Hepatocyte (in vitro differentiated cells): ENCODE measurements at regions not wholly inside any gene's neighbourhood (a gene's known extent, or its start where the extent isn't known, plus 50 kb on each side); places are given as distances from the start of the nearest gene placed in this dataset.

Source experiments
- DNase-seq: peaks from one replicate; pipeline ENCODE4 v3.0.0-alpha.2; 2016; ENCODE audit warnings: low spot score
- H2AFZ ChIP-seq: fragments of 200-600 bp; sonication (generic); 2 replicates; pipeline ENCODE4 v1.6.0; 2016; ENCODE audit warnings: antibody characterized with exemption, mild to moderate bottlenecking
- H3K27ac ChIP-seq: fragments of 200-600 bp; sonication (generic); 2 replicates; pipeline ENCODE4 v1.5.1; 2016; ENCODE audit warnings: mild to moderate bottlenecking
- H3K27me3 ChIP-seq: fragments of 200-600 bp; sonication (generic); 2 replicates; pipeline ENCODE4 v1.6.1; 2016
- H3K36me3 ChIP-seq: fragments of 200-600 bp; sonication (generic); replicated peaks from 2 replicates; pipeline ENCODE4 v1.5.1; 2016; ENCODE audit warnings: low read depth; ENCODE audit not compliant: insufficient read depth
- H3K4me1 ChIP-seq: fragments of 200-600 bp; sonication (generic); 2 replicates; pipeline ENCODE4 v1.5.1; 2016; ENCODE audit warnings: mild to moderate bottlenecking, moderate library complexity; ENCODE audit not compliant: insufficient read depth
- H3K4me2 ChIP-seq: fragments of 200-600 bp; sonication (generic); 2 replicates; pipeline ENCODE4 v1.6.0; 2016
- H3K4me3 ChIP-seq: fragments of 200-600 bp; sonication (generic); 2 replicates; pipeline ENCODE4 v1.5.1; 2016; ENCODE audit warnings: mild to moderate bottlenecking
- H3K79me2 ChIP-seq: fragments of 200-600 bp; sonication (generic); 2 replicates; pipeline ENCODE4 v1.6.0; 2017; ENCODE audit warnings: mild to moderate bottlenecking
- H3K9me2 ChIP-seq: fragments of 200-600 bp; sonication (generic); replicated peaks from 2 replicates; pipeline ENCODE4 v1.6.0; 2017; ENCODE audit warnings: mild to moderate bottlenecking; ENCODE audit not compliant: insufficient read depth
- H3K9me3 ChIP-seq: fragments of 200-600 bp; sonication (generic); 2 replicates; pipeline ENCODE4 v1.5.1; 2016; ENCODE audit warnings: low read depth, mild to moderate bottlenecking
- H4K20me1 ChIP-seq: fragments of 200-600 bp; sonication (generic); 2 replicates; pipeline ENCODE4 v1.6.0; 2016; ENCODE audit warnings: mild to moderate bottlenecking; ENCODE audit not compliant: insufficient read depth, poor library complexity, severe bottlenecking
- CTCF ChIP-seq: fragments of 200-600 bp; sonication (generic); IDR thresholded peaks from 2 replicates; pipeline ENCODE4 v1.5.1; 2016; ENCODE audit warnings: antibody characterized with exemption, mild to moderate bottlenecking; ENCODE audit not compliant: poor library complexity
- EZH2 ChIP-seq: fragments of 200-600 bp; sonication (generic); IDR thresholded peaks from 2 replicates; pipeline ENCODE4 v1.6.1; 2016; ENCODE audit warnings: antibody characterized with exemption, mild to moderate bottlenecking, borderline replicate concordance
- EZH2phosphoT487 ChIP-seq: fragments of 200-600 bp; sonication (generic); IDR thresholded peaks from one replicate; pipeline ENCODE4 v1.6.1; 2018; ENCODE audit warnings: antibody characterized with exemption, mild to moderate bottlenecking, low read depth, moderate library complexity; ENCODE audit not compliant: unreplicated experiment, severe bottlenecking
- WGBS: methylation state at CpG from one replicate; pipeline ENCODE4 v1.1.6; 2016; ENCODE audit warnings: low lambda C conversion rate; ENCODE audit errors: missing lambda C conversion rate; 5-methylcytosine and 5-hydroxymethylcytosine counted together

GRCh38 chr6:109229536-109229935 lies 134.2 kb downstream of the CEP57L1 start:
- H2AFZ ChIP-seq, result no peak overlapping the region
- no peaks in the 10 kb centered on the region for H3K79me2 ChIP-seq
- H3K36me3 ChIP-seq, result no peaks in the 10 kb centered on the region
- H3K27ac ChIP-seq, result peak overlapping the region; percentile 86
- no peaks in the 10 kb centered on the region for H3K9me3 ChIP-seq
- 53% methylated on average over 4 of the region's 4 CpGs for WGBS
- H3K4me3 ChIP-seq, result no peak overlapping the region
- H3K27me3 ChIP-seq, result no peaks in the 10 kb centered on the region
- H3K9me2 ChIP-seq, result no peaks in the 10 kb centered on the region
- no peak for TF ChIP-seq CTCF
- TF ChIP-seq EZH2, result no peak
- no peak for TF ChIP-seq EZH2phosphoT487
- DNase-seq, result peak; percentile 38
- no peaks in the 10 kb centered on the region for H4K20me1 ChIP-seq
- no peak overlapping the region for H3K4me2 ChIP-seq
- H3K4me1 ChIP-seq, result peaks cover 8% of the 10 kb centered on the region

GRCh38 chr6:109227646-109228045 lies 132.3 kb downstream of the CEP57L1 start:
- H3K79me2 ChIP-seq, result no peaks in the 10 kb centered on the region
- DNase-seq, result no peak
- H3K36me3 ChIP-seq, result no peaks in the 10 kb centered on the region

GRCh38 chr6:109226353-109226752 lies 131.0 kb downstream of the CEP57L1 start:
- Histone ChIP-seq H4K20me1 (no peaks in the 10 kb centered on the region), H2AFZ (no peak overlapping the region), H3K4me2 (no peak overlapping the region), H3K36me3 (no peaks in the 10 kb centered on the region), H3K4me1 (peaks cover 8% of the 10 kb centered on the region), H3K27me3 (no peaks in the 10 kb centered on the region), H3K9me2 (no peaks in the 10 kb centered on the region), H3K79me2 (no peaks in the 10 kb centered on the region), H3K9me3 (no peaks in the 10 kb centered on the region), H3K4me3 (no peak overlapping the region), H3K27ac (no peak overlapping the region)
- DNase-seq, result no peak
- no peak for TF ChIP-seq EZH2
- no peak for TF ChIP-seq CTCF
- no peak for TF ChIP-seq EZH2phosphoT487

More at GRCh38 chr6:109227646-109228045, 132.3 kb downstream of the CEP57L1 start:
- Histone ChIP-seq H3K4me3 (no peak overlapping the region), H3K9me2 (no peaks in the 10 kb centered on the region), H3K4me1 (peaks cover 8% of the 10 kb centered on the region), H3K27ac (no peak overlapping the region), H3K9me3 (no peaks in the 10 kb centered on the region), H2AFZ (no peak overlapping the region), H4K20me1 (no peaks in the 10 kb centered on the region), H3K4me2 (no peak overlapping the region), H3K27me3 (no peaks in the 10 kb centered on the region)
- TF ChIP-seq EZH2 (no peak), EZH2phosphoT487 (no peak), CTCF (no peak)

- no peak overlapping the region for H2AFZ ChIP-seq
- DNase-seq, result no peak
- H3K36me3 ChIP-seq, result no peaks in the 10 kb centered on the region
- no peaks in the 10 kb centered on the region for H4K20me1 ChIP-seq
- TF ChIP-seq EZH2phosphoT487 (no peak), CTCF (no peak), EZH2 (no peak)
- no peaks in the 10 kb centered on the region for H3K9me2 ChIP-seq
- H3K79me2 ChIP-seq, result no peaks in the 10 kb centered on the region
- H3K27ac ChIP-seq, result no peak overlapping the region
- H3K4me3 ChIP-seq, result no peak overlapping the region
- H3K27me3 ChIP-seq, result no peaks in the 10 kb centered on the region
- H3K4me2 ChIP-seq, result no peak overlapping the region
- peaks cover 8% of the 10 kb centered on the region for H3K4me1 ChIP-seq
- WGBS, result 88% methylated on average over 6 of the region's 6 CpGs
- H3K9me3 ChIP-seq, result no peaks in the 10 kb centered on the region
Observed at GRCh38 chr6:109225946-109226345, 130.6 kb downstream of the CEP57L1 start.
